Islet of Langerhans (tissue), 1 donor: ENCODE measurements at regions not wholly inside any gene's neighbourhood (a gene's known extent, or its start where the extent isn't known, plus 50 kb on each side); places are given as distances from the start of the nearest gene placed in this dataset.

Source experiments
- FAIRE-seq: peaks from one replicate; lab custom pipeline; 2011; peaks lifted over from hg19 to GRCh38; lab: Jason Lieb, UNC

- FAIRE-seq = no peak
Observed at GRCh38 chr2:128401680-128402079, 83.0 kb upstream of the HS6ST1 start.

GRCh38 chr2:128402911-128403670 is 84.4 kb upstream of the HS6ST1 start:
- FAIRE-seq = no peak

GRCh38 chr2:128403814-128404708 is 85.4 kb upstream of the HS6ST1 start:
- no peak for FAIRE-seq

- no peak for FAIRE-seq
Observed at GRCh38 chr2:128404709-128405466, 86.2 kb upstream of the HS6ST1 start.

- no peak for FAIRE-seq
Observed at GRCh38 chr2:128405467-128405900, 86.8 kb upstream of the HS6ST1 start.

GRCh38 chr2:128405981-128406613 is 87.4 kb upstream of the HS6ST1 start:
- no peak for FAIRE-seq

- FAIRE-seq = no peak
Observed at GRCh38 chr2:128406736-128407554, 88.3 kb upstream of the HS6ST1 start.

- no peak for FAIRE-seq
Observed at GRCh38 chr2:128408349-128409305, 90.0 kb upstream of the HS6ST1 start.

GRCh38 chr2:128409326-128410034 is 90.8 kb upstream of the HS6ST1 start:
- FAIRE-seq = no peak

GRCh38 chr2:128410035-128410757 is 91.5 kb upstream of the HS6ST1 start:
- FAIRE-seq = no peak

GRCh38 chr2:128410758-128411215 is 92.1 kb upstream of the HS6ST1 start:
- FAIRE-seq = no peak

- no peak for FAIRE-seq
Observed at GRCh38 chr2:128411431-128411830, 92.8 kb upstream of the HS6ST1 start.

- FAIRE-seq = no peak
Observed at GRCh38 chr2:128412181-128412871, 93.7 kb upstream of the HS6ST1 start.

- FAIRE-seq = no peak
Observed at GRCh38 chr2:128413014-128413717, 94.5 kb upstream of the HS6ST1 start.

GRCh38 chr2:128413718-128414341 is 95.2 kb upstream of the HS6ST1 start:
- no peak for FAIRE-seq

- FAIRE-seq = no peak
Observed at GRCh38 chr2:128414351-128414750, 95.7 kb upstream of the HS6ST1 start.
